ENCODE measurements at regions not wholly inside any gene's neighbourhood (a gene's known extent, or its start where the extent isn't known, plus 50 kb on each side); places are given as distances from the start of the nearest gene placed in this dataset.

DNA sequence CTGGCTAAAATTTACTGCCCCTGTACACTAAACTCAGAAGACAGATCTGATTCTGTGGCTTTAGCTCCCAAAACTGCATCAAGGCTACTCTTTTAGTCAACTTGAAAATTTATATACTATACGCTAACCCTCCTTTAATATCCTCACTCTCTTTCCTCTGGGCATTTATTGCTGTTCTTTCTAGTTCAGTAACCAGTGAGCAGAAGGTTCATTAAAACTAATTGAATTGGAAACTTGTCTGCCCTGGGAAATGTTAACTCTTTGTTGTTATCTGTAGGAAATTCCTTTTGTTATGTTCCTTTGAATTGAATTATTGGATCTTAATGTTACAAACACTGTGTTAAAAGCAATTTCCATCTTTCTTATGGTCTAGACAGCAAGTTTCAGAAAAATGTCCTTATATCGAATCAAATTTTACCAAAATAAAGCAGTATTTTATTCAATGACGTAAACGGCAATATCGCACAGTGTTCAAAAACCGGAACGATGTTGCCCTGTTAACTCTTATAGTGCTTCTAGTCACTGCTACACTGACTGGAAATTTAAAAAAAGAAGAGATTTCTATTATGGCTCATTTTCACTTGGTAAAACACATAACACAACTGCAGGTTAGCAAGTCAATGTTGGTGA lies 168.3 kb downstream of the NR4A2 start:
- H2AFZ ChIP-seq (ENCODE audit: low read depth, low read length): no peak overlapping the region
- no peaks in the 10 kb centered on the region for H3K36me3 Mint-ChIP-seq (ENCODE audit: low read depth, unreplicated experiment)

DNA sequence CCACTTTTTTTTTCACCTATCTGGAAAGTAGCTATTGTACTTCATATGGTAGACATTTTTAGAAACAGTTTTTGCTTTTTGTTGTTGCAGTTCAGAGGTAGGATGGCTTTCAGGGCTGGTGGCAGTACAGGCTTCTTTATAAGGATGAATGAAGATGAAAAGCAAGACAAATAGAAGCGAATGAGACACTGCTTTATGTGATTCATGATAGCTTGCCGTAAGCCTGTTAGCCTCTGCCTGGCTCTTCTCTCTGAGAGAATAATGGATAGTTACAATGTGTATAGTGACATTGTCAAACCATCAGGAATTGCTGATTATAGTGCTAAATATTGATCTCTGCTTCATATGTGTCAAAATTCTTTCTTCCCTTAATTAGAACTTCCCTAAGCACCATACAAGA lies 173.7 kb downstream of the NR4A2 start:
- Histone ChIP-seq H2AFZ (ENCODE audit: low read depth, low read length) (no peak overlapping the region), H3K79me2 (ENCODE audit: insufficient read depth, low read length) (no peaks in the 10 kb centered on the region), H3K9ac (ENCODE audit: low read length) (no peak overlapping the region), H4K20me1 (ENCODE audit: insufficient read depth, low read length) (no peaks in the 10 kb centered on the region), H3K4me2 (ENCODE audit: low read length) (no peak overlapping the region), H3K9me3 (ENCODE audit: insufficient read depth, low read depth, low read length) (no peaks in the 10 kb centered on the region), H3K27ac (ENCODE audit: low read depth, low read length) (no peak overlapping the region), H3K27me3 (ENCODE audit: insufficient read depth, low read length) (no peaks in the 10 kb centered on the region), H3K36me3 (ENCODE audit: insufficient read depth, low read length) (no peaks in the 10 kb centered on the region), H3K4me1 (ENCODE audit: insufficient read depth, low read length) (no peaks in the 10 kb centered on the region), H3K4me3 (ENCODE audit: insufficient read depth, low read depth, low read length) (no peak overlapping the region)
- DNase-seq (ENCODE audit: low read depth): no peak
- Mint-ChIP-seq H3K27me3 (ENCODE audit: low read depth, unreplicated experiment) (no peaks in the 10 kb centered on the region), H3K9me3 (ENCODE audit: unreplicated experiment) (no peaks in the 10 kb centered on the region), H3K4me1 (ENCODE audit: low read depth, unreplicated experiment) (peaks cover 3% of the 10 kb centered on the region), H3K27ac (ENCODE audit: unreplicated experiment) (no peak overlapping the region), H3K36me3 (ENCODE audit: low read depth, unreplicated experiment) (no peaks in the 10 kb centered on the region), H3K4me3 (ENCODE audit: unreplicated experiment) (no peak overlapping the region)
- FAIRE-seq: no peak
- TF ChIP-seq EZH2 (IDR thresholded peaks at IDR 0.05; ENCODE audit: insufficient read depth, low read length) (no peak), CTCF (IDR thresholded peaks at IDR 0.05; ENCODE audit: insufficient read depth, low read depth, low read length) (no peak)

More for the DNA sequence above, 168.3 kb downstream of the NR4A2 start:
- no peaks in the 10 kb centered on the region for H3K9me3 ChIP-seq (ENCODE audit: insufficient read depth, low read depth, low read length)
- Mint-ChIP-seq H3K27ac (ENCODE audit: unreplicated experiment) (no peak overlapping the region), H3K27me3 (ENCODE audit: low read depth, unreplicated experiment) (no peaks in the 10 kb centered on the region), H3K9me3 (ENCODE audit: unreplicated experiment) (no peaks in the 10 kb centered on the region), H3K4me3 (ENCODE audit: unreplicated experiment) (no peak overlapping the region), H3K4me1 (ENCODE audit: low read depth, unreplicated experiment) (no peaks in the 10 kb centered on the region)
- no peak for DNase-seq (ENCODE audit: low read depth)
- H3K27me3 ChIP-seq (ENCODE audit: insufficient read depth, low read length): no peaks in the 10 kb centered on the region
- no peaks in the 10 kb centered on the region for H3K4me1 ChIP-seq (ENCODE audit: insufficient read depth, low read length)
- no peaks in the 10 kb centered on the region for H3K36me3 ChIP-seq (ENCODE audit: insufficient read depth, low read length)
- no peak overlapping the region for H3K27ac ChIP-seq (ENCODE audit: low read depth, low read length)
- H3K79me2 ChIP-seq (ENCODE audit: insufficient read depth, low read length): no peaks in the 10 kb centered on the region
- H3K4me3 ChIP-seq (ENCODE audit: insufficient read depth, low read depth, low read length): no peak overlapping the region
- FAIRE-seq: no peak
- no peaks in the 10 kb centered on the region for H4K20me1 ChIP-seq (ENCODE audit: insufficient read depth, low read length)
- TF ChIP-seq EZH2 (IDR thresholded peaks at IDR 0.05; ENCODE audit: insufficient read depth, low read length) (no peak), CTCF (IDR thresholded peaks at IDR 0.05; ENCODE audit: insufficient read depth, low read depth, low read length) (no peak)
- H3K9ac ChIP-seq (ENCODE audit: low read length): no peak overlapping the region
- no peak overlapping the region for H3K4me2 ChIP-seq (ENCODE audit: low read length)

DNA sequence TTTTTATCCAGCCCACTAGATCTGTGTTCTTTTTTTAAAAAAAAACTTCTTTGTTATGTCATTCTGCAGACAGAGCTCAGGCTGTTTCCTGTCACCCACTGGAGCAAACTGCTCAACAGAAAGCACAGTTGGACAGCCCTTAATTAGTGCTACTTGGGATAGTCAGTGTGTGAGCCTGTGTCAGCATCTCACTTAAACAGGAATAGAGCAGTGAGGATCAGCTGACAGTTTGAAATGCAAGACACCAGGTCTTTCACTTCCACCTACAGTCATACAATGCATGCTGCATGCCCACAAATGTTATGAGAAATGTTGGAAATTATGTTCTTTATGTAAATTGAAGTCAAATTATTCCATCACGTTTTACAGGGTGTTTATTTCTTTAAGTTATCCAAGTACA lies 174.9 kb downstream of the NR4A2 start:
- FAIRE-seq: no peak
- Histone ChIP-seq H3K9ac (ENCODE audit: low read length) (no peak overlapping the region), H3K9me3 (ENCODE audit: insufficient read depth, low read depth, low read length) (no peaks in the 10 kb centered on the region), H4K20me1 (ENCODE audit: insufficient read depth, low read length) (no peaks in the 10 kb centered on the region), H2AFZ (ENCODE audit: low read depth, low read length) (no peak overlapping the region), H3K27ac (ENCODE audit: low read depth, low read length) (no peak overlapping the region), H3K36me3 (ENCODE audit: insufficient read depth, low read length) (no peaks in the 10 kb centered on the region), H3K27me3 (ENCODE audit: insufficient read depth, low read length) (no peaks in the 10 kb centered on the region), H3K4me1 (ENCODE audit: insufficient read depth, low read length) (no peaks in the 10 kb centered on the region), H3K79me2 (ENCODE audit: insufficient read depth, low read length) (no peaks in the 10 kb centered on the region), H3K4me2 (ENCODE audit: low read length) (no peak overlapping the region), H3K4me3 (ENCODE audit: insufficient read depth, low read depth, low read length) (no peak overlapping the region)
- H3K27me3 Mint-ChIP-seq (ENCODE audit: low read depth, unreplicated experiment): no peaks in the 10 kb centered on the region
- no peak overlapping the region for H3K4me3 Mint-ChIP-seq (ENCODE audit: unreplicated experiment)
- no peak for TF ChIP-seq EZH2 (IDR thresholded peaks at IDR 0.05; ENCODE audit: insufficient read depth, low read length)
- no peak for TF ChIP-seq CTCF (IDR thresholded peaks at IDR 0.05; ENCODE audit: insufficient read depth, low read depth, low read length)
- no peak for DNase-seq (ENCODE audit: low read depth)
- peaks cover 3% of the 10 kb centered on the region for H3K4me1 Mint-ChIP-seq (ENCODE audit: low read depth, unreplicated experiment)
- H3K36me3 Mint-ChIP-seq (ENCODE audit: low read depth, unreplicated experiment): no peaks in the 10 kb centered on the region
- H3K9me3 Mint-ChIP-seq (ENCODE audit: unreplicated experiment): no peaks in the 10 kb centered on the region
- peak overlapping the region; percentile 14 for H3K27ac Mint-ChIP-seq (ENCODE audit: unreplicated experiment)

Data from astrocyte (in vitro differentiated cells and primary cell).